Liver (tissue), 8 donors: ENCODE measurements at regions not wholly inside any gene's neighbourhood (a gene's known extent, or its start where the extent isn't known, plus 50 kb on each side); places are given as distances from the start of the nearest gene placed in this dataset.
A peak's percentile ranks its signal among the peaks of the same experiment; 100 is the strongest.

Source experiments
- DNase-seq: peaks from one replicate; pipeline ENCODE4 v3.0.0-alpha.2; 2017; ENCODE audit warnings: low spot score
- H3K27ac ChIP-seq, 2 donors: one replicate each; pipeline ENCODE4 v1.7.0; 2013; ENCODE audit warnings: inconsistent platforms in 2 of 2, low read length in 2 of 2, control low read depth in 1 of 2, low read depth in 1 of 2, mild to moderate bottlenecking in 1 of 2
- H3K27me3 ChIP-seq, 4 donors: one replicate each; pipeline versions ENCODE4 v1.6.1 to v1.7.0; 2013; ENCODE audit warnings: low read length in 3 of 4, inconsistent platforms in 1 of 4, mild to moderate bottlenecking in 1 of 4, moderate library complexity in 1 of 4; ENCODE audit not compliant: control insufficient read depth in 4 of 4, insufficient read depth in 4 of 4
- H3K36me3 ChIP-seq, 4 donors: one replicate each; pipeline versions ENCODE4 v1.6.1 to v1.7.0; 2013; ENCODE audit warnings: low read length in 3 of 4, mild to moderate bottlenecking in 3 of 4, low read depth in 1 of 4, moderate library complexity in 1 of 4; ENCODE audit not compliant: control insufficient read depth in 4 of 4, insufficient read depth in 3 of 4
- H3K4me1 ChIP-seq, 4 donors: one replicate each; pipeline versions ENCODE4 v1.6.1 to v1.7.0; 2013; ENCODE audit warnings: low read length in 3 of 4, mild to moderate bottlenecking in 3 of 4, moderate library complexity in 1 of 4; ENCODE audit not compliant: control insufficient read depth in 4 of 4, insufficient read depth in 4 of 4
- H3K4me3 ChIP-seq, 3 donors: one replicate each; pipeline versions ENCODE4 v1.6.1 to v1.7.0; 2013; ENCODE audit warnings: low read length in 3 of 3, control low read depth in 1 of 3, low read depth in 1 of 3, mild to moderate bottlenecking in 1 of 3
- H3K9ac ChIP-seq, 2 donors: one replicate each; pipeline ENCODE4 v1.7.0; 2013; ENCODE audit warnings: low read length in 2 of 2, mild to moderate bottlenecking in 2 of 2, moderate library complexity in 2 of 2, control low read depth in 1 of 2, low read depth in 1 of 2
- H3K9me3 ChIP-seq, 4 donors: one replicate each; pipeline versions ENCODE4 v1.6.1 to v1.7.0; 2013; ENCODE audit warnings: low read length in 3 of 4; ENCODE audit not compliant: control insufficient read depth in 4 of 4
- ATF3 ChIP-seq: IDR thresholded peaks from 2 replicates; pipeline ENCODE4 v1.6.1; 2016; ENCODE audit warnings: antibody characterized with exemption
- CTCF ChIP-seq: fragments of 150-350 bp; IDR thresholded peaks from 2 replicates; pipeline ENCODE4 v1.5.1; 2017; ENCODE audit warnings: improper control_type of control experiment, low read depth, low read length; ENCODE audit not compliant: missing input control
- FOXA1 ChIP-seq: IDR thresholded peaks from 2 replicates; pipeline ENCODE4 v1.6.1; 2016; ENCODE audit warnings: antibody characterized with exemption
- FOXA2 ChIP-seq: IDR thresholded peaks from 2 replicates; pipeline ENCODE4 v1.6.1; 2016; ENCODE audit warnings: antibody characterized with exemption
- HNF4A ChIP-seq, 2 donors: conservative IDR thresholded peaks; 2 replicates each; pipeline ENCODE4 v1.6.1; 2016; ENCODE audit warnings: antibody characterized with exemption in 2 of 2, mild to moderate bottlenecking in 2 of 2
- JUND ChIP-seq, 2 donors: IDR thresholded peaks; 2 replicates each; pipeline ENCODE4 v1.6.1; 2016; ENCODE audit warnings: antibody characterized with exemption in 2 of 2
- MAX ChIP-seq: IDR thresholded peaks from 2 replicates; pipeline ENCODE4 v1.6.1; 2016; ENCODE audit warnings: antibody characterized with exemption
- NR2F2 ChIP-seq: IDR thresholded peaks from 2 replicates; pipeline ENCODE4 v1.6.1; 2016; ENCODE audit warnings: antibody characterized with exemption
- RAD21 ChIP-seq, 2 donors: IDR thresholded peaks; 2 replicates each; pipeline ENCODE4 v1.6.1; 2016; ENCODE audit warnings: antibody characterized with exemption in 2 of 2, mild to moderate bottlenecking in 2 of 2
- RXRA ChIP-seq, 2 donors: IDR thresholded peaks; 2 replicates each; pipeline ENCODE4 v1.6.1; 2017 to 2018; ENCODE audit warnings: antibody characterized with exemption in 2 of 2, mild to moderate bottlenecking in 1 of 2
- SP1 ChIP-seq: IDR thresholded peaks from 2 replicates; pipeline ENCODE4 v1.6.1; 2018; ENCODE audit warnings: antibody characterized with exemption, mild to moderate bottlenecking
- WGBS: extraction: QIAGEN DNeasy Blood & Tissue Kit; methylation state at CpG from one replicate; pipeline ENCODE4 v1.1.7; 2013; 5-methylcytosine and 5-hydroxymethylcytosine counted together
- TF ChIP-seq, protein P1 (sequence below): IDR thresholded peaks from 2 replicates; pipeline ENCODE4 v1.6.1; 2016; ENCODE audit warnings: antibody characterized with exemption, mild to moderate bottlenecking
- TF ChIP-seq, protein P2 (sequence below): IDR thresholded peaks from 2 replicates; pipeline ENCODE4 v1.6.1; 2016; ENCODE audit warnings: antibody characterized with exemption
- donor health status: healthy.
- donor health status: healthy.
- donor health status: healthy.
- donor health status: healthy.
- donor health status: healthy.

- peaks cover 0 to 5% (median 4%) of the 10 kb centered on the region in 4 donors for H3K4me1 ChIP-seq
- peak; percentile 49 for DNase-seq
- H3K9me3 ChIP-seq, result no peaks in the 10 kb centered on the region
- H3K27ac ChIP-seq, result no peak overlapping the region
- H3K36me3 ChIP-seq, result no peaks in the 10 kb centered on the region
- H3K9ac ChIP-seq, result no peak overlapping the region
- H3K27me3 ChIP-seq, result no peaks in the 10 kb centered on the region
- no peak overlapping the region for H3K4me3 ChIP-seq
- WGBS, result 41% methylated on average over 9 of the region's 9 CpGs
- TF ChIP-seq SP1 (no peak), CTCF (peak; percentile 40), RXRA (IDR thresholded peaks at IDR 0.05) (no peak), RAD21 (IDR thresholded peaks at IDR 0.05) (peak; percentile 77 to 86)
These were observed 67.1 kb downstream of the KLF4 start for GRCh38 chr9:107422189-107423185.

GRCh38 chr9:107410420-107410819 is 79.1 kb downstream of the KLF4 start:
- TF ChIP-seq HNF4A (conservative IDR thresholded peaks at IDR 0.05), result no peak
- no peak for TF ChIP-seq FOXA2
- TF ChIP-seq SP1, result no peak
- TF ChIP-seq, protein P1, sequence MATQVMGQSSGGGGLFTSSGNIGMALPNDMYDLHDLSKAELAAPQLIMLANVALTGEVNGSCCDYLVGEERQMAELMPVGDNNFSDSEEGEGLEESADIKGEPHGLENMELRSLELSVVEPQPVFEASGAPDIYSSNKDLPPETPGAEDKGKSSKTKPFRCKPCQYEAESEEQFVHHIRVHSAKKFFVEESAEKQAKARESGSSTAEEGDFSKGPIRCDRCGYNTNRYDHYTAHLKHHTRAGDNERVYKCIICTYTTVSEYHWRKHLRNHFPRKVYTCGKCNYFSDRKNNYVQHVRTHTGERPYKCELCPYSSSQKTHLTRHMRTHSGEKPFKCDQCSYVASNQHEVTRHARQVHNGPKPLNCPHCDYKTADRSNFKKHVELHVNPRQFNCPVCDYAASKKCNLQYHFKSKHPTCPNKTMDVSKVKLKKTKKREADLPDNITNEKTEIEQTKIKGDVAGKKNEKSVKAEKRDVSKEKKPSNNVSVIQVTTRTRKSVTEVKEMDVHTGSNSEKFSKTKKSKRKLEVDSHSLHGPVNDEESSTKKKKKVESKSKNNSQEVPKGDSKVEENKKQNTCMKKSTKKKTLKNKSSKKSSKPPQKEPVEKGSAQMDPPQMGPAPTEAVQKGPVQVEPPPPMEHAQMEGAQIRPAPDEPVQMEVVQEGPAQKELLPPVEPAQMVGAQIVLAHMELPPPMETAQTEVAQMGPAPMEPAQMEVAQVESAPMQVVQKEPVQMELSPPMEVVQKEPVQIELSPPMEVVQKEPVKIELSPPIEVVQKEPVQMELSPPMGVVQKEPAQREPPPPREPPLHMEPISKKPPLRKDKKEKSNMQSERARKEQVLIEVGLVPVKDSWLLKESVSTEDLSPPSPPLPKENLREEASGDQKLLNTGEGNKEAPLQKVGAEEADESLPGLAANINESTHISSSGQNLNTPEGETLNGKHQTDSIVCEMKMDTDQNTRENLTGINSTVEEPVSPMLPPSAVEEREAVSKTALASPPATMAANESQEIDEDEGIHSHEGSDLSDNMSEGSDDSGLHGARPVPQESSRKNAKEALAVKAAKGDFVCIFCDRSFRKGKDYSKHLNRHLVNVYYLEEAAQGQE, result no peak
- TF ChIP-seq, protein P2, sequence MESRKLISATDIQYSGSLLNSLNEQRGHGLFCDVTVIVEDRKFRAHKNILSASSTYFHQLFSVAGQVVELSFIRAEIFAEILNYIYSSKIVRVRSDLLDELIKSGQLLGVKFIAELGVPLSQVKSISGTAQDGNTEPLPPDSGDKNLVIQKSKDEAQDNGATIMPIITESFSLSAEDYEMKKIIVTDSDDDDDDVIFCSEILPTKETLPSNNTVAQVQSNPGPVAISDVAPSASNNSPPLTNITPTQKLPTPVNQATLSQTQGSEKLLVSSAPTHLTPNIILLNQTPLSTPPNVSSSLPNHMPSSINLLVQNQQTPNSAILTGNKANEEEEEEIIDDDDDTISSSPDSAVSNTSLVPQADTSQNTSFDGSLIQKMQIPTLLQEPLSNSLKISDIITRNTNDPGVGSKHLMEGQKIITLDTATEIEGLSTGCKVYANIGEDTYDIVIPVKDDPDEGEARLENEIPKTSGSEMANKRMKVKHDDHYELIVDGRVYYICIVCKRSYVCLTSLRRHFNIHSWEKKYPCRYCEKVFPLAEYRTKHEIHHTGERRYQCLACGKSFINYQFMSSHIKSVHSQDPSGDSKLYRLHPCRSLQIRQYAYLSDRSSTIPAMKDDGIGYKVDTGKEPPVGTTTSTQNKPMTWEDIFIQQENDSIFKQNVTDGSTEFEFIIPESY, result no peak
- no peak for TF ChIP-seq NR2F2
- no peak for TF ChIP-seq RAD21 (IDR thresholded peaks at IDR 0.05)
- TF ChIP-seq JUND (IDR thresholded peaks at IDR 0.05), result no peak
- no peak for TF ChIP-seq MAX
- no peak for TF ChIP-seq ATF3
- no peak for TF ChIP-seq RXRA (IDR thresholded peaks at IDR 0.05)
- TF ChIP-seq FOXA1, result no peak
- H3K27ac ChIP-seq, result no peak overlapping the region
- H3K9me3 ChIP-seq, result no peaks in the 10 kb centered on the region
- 85% methylated on average over 3 of the region's 3 CpGs for WGBS
- no peak for DNase-seq
- H3K4me3 ChIP-seq, result no peak overlapping the region
- H3K27me3 ChIP-seq, result peaks cover 0 to 4% (median 0%) of the 10 kb centered on the region in 4 donors
- H3K9ac ChIP-seq, result no peak overlapping the region
- no peaks in the 10 kb centered on the region for H3K4me1 ChIP-seq
- no peaks in the 10 kb centered on the region for H3K36me3 ChIP-seq
